ENCODE measurements at regions not wholly inside any gene's neighbourhood (a gene's known extent, or its start where the extent isn't known, plus 50 kb on each side); places are given as distances from the start of the nearest gene placed in this dataset.

GRCh38 chr22:48934446-48934845 is 893.2 kb downstream of the BRD1 start:
- peaks cover 7% of the 10 kb centered on the region for H3K4me1 Mint-ChIP-seq
- no peak for TF ChIP-seq CTCF (conservative IDR thresholded peaks at IDR 0.05)

DNA sequence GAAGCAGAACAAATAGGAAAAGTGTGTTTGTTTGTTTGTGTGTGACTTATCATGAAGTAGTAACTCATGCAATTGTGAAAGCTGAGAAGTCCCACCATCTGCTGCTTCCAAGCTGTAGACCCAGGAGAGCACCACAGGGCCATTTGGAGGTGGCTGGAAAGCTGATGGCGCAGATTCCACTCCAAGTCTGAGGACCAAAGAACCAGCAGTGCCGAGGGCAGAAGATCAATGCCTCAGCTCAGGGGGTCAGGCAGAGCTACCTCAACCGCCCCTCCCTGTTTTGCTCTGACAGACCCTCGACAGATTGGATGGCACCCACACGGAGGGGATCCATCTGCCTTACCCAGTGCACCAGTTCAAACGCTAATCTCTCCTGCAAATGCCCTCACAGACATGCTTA is 896.2 kb downstream of the BRD1 start:
- DNase-seq (ENCODE audit: low read depth, low spot score): no peak
- no peak overlapping the region for H3K27ac Mint-ChIP-seq (ENCODE audit: unreplicated experiment)
- TF ChIP-seq CTCF (conservative IDR thresholded peaks at IDR 0.05): no peak
- peaks cover 4% of the 10 kb centered on the region for H3K36me3 Mint-ChIP-seq (ENCODE audit: low read depth)
- H3K4me1 Mint-ChIP-seq: no peaks in the 10 kb centered on the region
- H3K9me3 Mint-ChIP-seq: peaks cover 10% of the 10 kb centered on the region
- peaks cover 8% of the 10 kb centered on the region for H3K27me3 Mint-ChIP-seq (ENCODE audit: low read depth)
- H3K4me3 Mint-ChIP-seq: no peak overlapping the region

More at GRCh38 chr22:48934446-48934845, 893.2 kb downstream of the BRD1 start:
- no peak for DNase-seq (ENCODE audit: low read depth, low spot score)
- no peak overlapping the region for H3K27ac Mint-ChIP-seq (ENCODE audit: unreplicated experiment)
- peaks cover 10% of the 10 kb centered on the region for H3K9me3 Mint-ChIP-seq
- H3K36me3 Mint-ChIP-seq (ENCODE audit: low read depth): peaks cover 4% of the 10 kb centered on the region
- peaks cover 4% of the 10 kb centered on the region for H3K27me3 Mint-ChIP-seq (ENCODE audit: low read depth)
- no peak overlapping the region for H3K4me3 Mint-ChIP-seq

DNA sequence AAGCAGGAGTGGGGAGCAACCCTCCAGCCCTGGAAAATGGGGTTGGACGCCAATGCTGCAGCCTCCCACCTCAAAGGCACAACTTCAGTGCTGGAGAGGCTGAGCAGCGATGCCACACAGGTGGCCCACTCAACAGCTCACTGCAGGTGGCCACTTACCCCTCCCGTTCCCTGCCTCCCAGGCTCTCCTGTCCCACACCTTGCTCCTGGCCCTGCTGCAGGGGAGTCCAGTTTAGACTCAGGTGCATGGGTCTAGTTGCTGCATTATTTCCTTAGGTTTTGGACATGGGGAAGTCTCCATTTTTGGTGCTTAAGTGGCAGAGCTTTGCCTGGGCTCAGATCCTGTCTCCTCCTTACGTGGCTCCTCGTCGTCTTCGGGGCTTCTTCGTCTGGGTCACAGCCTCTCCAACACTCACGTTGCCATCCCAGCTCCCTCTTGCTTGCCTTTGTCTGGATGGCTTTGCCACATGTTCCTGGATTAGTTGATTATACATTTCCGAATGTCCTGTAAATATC is 898.3 kb downstream of the BRD1 start:
- no peak overlapping the region for H3K27ac Mint-ChIP-seq (ENCODE audit: unreplicated experiment)
- H3K36me3 Mint-ChIP-seq (ENCODE audit: low read depth): peaks cover 2% of the 10 kb centered on the region
- no peak for DNase-seq (ENCODE audit: low read depth, low spot score)
- no peaks in the 10 kb centered on the region for H3K4me1 Mint-ChIP-seq
- no peak for TF ChIP-seq CTCF (conservative IDR thresholded peaks at IDR 0.05)
- H3K4me3 Mint-ChIP-seq: no peak overlapping the region
- H3K27me3 Mint-ChIP-seq (ENCODE audit: low read depth): peaks cover 8% of the 10 kb centered on the region
- peaks cover 5% of the 10 kb centered on the region for H3K9me3 Mint-ChIP-seq

DNA sequence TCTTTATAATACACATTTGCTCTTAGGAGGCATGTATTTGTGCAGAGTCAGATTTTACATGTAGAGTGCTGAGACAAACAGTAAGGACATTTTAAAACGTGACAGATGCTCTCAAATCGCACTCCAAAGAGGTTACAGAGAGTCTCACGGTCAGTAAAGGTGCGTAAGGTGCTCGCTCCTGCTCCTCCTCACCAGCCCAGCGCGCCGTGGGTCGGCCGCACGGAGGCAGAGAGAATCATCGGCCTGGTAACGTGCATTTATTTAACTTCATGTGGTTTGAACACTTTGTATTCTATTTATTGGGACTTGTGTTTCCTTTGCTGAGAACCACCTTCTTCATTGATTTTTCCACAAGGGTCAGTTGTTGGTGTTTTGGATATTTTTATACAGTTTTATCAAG is 900.1 kb downstream of the BRD1 start:
- H3K4me3 Mint-ChIP-seq: no peak overlapping the region
- H3K27ac Mint-ChIP-seq (ENCODE audit: unreplicated experiment): no peak overlapping the region
- no peaks in the 10 kb centered on the region for H3K36me3 Mint-ChIP-seq (ENCODE audit: low read depth)
- no peak for TF ChIP-seq CTCF (conservative IDR thresholded peaks at IDR 0.05)
- H3K27me3 Mint-ChIP-seq (ENCODE audit: low read depth): peaks cover 8% of the 10 kb centered on the region
- H3K4me1 Mint-ChIP-seq: peaks cover 7% of the 10 kb centered on the region
- no peak for DNase-seq (ENCODE audit: low read depth, low spot score)
- peaks cover 2% of the 10 kb centered on the region for H3K9me3 Mint-ChIP-seq

DNA sequence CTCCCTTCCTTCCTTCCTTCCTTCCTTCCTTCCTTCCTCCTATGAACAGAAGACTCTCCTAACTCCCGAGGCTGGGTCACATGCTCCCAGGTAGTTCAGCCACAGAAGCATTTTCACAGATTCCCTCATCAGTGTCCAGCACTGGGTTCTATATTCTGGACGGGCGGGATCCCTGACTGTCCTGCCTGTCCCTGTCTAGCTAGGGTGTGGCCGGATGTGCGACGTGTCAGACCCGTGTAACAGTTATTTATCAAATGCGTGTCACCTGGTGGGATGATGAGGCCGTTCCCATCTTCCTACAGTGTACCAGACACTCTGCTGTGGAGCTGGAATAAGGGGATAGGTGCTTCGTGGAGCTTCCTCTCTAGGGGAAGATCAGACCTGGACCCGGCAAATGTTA is 901.0 kb downstream of the BRD1 start:
- no peak for TF ChIP-seq CTCF (conservative IDR thresholded peaks at IDR 0.05)
- no peaks in the 10 kb centered on the region for H3K9me3 Mint-ChIP-seq
- H3K4me1 Mint-ChIP-seq: peaks cover 17% of the 10 kb centered on the region
- no peak for DNase-seq (ENCODE audit: low read depth, low spot score)
- no peaks in the 10 kb centered on the region for H3K36me3 Mint-ChIP-seq (ENCODE audit: low read depth)
- no peak overlapping the region for H3K27ac Mint-ChIP-seq (ENCODE audit: unreplicated experiment)
- no peak overlapping the region for H3K4me3 Mint-ChIP-seq
- peaks cover 8% of the 10 kb centered on the region for H3K27me3 Mint-ChIP-seq (ENCODE audit: low read depth)

- H3K4me3 Mint-ChIP-seq: no peak overlapping the region
- no peaks in the 10 kb centered on the region for H3K36me3 Mint-ChIP-seq (ENCODE audit: low read depth)
- H3K4me1 Mint-ChIP-seq: peaks cover 22% of the 10 kb centered on the region
- DNase-seq (ENCODE audit: low read depth, low spot score): no peak
- TF ChIP-seq CTCF (conservative IDR thresholded peaks at IDR 0.05): no peak
- H3K27me3 Mint-ChIP-seq (ENCODE audit: low read depth): peaks cover 9% of the 10 kb centered on the region
- no peaks in the 10 kb centered on the region for H3K9me3 Mint-ChIP-seq
- H3K27ac Mint-ChIP-seq (ENCODE audit: unreplicated experiment): no peak overlapping the region
Observed at GRCh38 chr22:48926136-48926535, 901.5 kb downstream of the BRD1 start.

Measured in neural crest cell (in vitro differentiated cells).